Activated CD4-positive, alpha-beta memory T cell treated with anti-CD3 and anti-CD28 coated beads for 36 hours (primary cell): ENCODE measurements at regions not wholly inside any gene's neighbourhood (a gene's known extent, or its start where the extent isn't known, plus 50 kb on each side); places are given as distances from the start of the nearest gene placed in this dataset.
"Not testable (repeated sequence)": the region's sequence is repeated elsewhere in the genome, so short reads cannot be mapped to it uniquely, and the experiment has no call there.

Source experiments
- CTCF ChIA-PET: fragments of 350-600 bp; sonication (Branson Sonifier 250); formaldehyde crosslinking; loops from one replicate; lab custom pipeline; 2021; ENCODE audit warnings: antibody characterized with exemption, inconsistent platforms; lab: Charles Lee
- POLR2A ChIA-PET: fragments of 350-600 bp; sonication (Branson Sonifier 250); formaldehyde crosslinking; loops from one replicate; lab custom pipeline; 2021; ENCODE audit warnings: antibody characterized with exemption; lab: Charles Lee
- DNase-seq: peaks from one replicate; pipeline ENCODE4 v3.0.0-alpha.2; 2020
- H3K27ac Mint-ChIP-seq: one replicate; pipeline ENCODE4 v1.8.0; 2021; ENCODE audit warnings: mixed read lengths
- H3K27me3 Mint-ChIP-seq: one replicate; pipeline ENCODE4 v1.8.0; 2021; ENCODE audit warnings: mixed read lengths
- H3K36me3 Mint-ChIP-seq: one replicate; pipeline ENCODE4 v1.8.0; 2021; ENCODE audit warnings: mixed read lengths
- H3K4me1 Mint-ChIP-seq: one replicate; pipeline ENCODE4 v1.8.0; 2021; ENCODE audit warnings: low read depth, mixed read lengths
- H3K4me3 Mint-ChIP-seq: one replicate; pipeline ENCODE4 v1.8.0; 2021; ENCODE audit warnings: mild to moderate bottlenecking, mixed read lengths
- H3K9me3 Mint-ChIP-seq: one replicate; pipeline ENCODE4 v1.8.0; 2021; ENCODE audit warnings: mixed read lengths
- intact Hi-C: fragments of 100-400 bp; cut with micrococcal nuclease; formaldehyde crosslinking; loops from one replicate; pipeline ENCODE4 v1.15.1; 2023

- Mint-ChIP-seq H3K4me3 (no peak overlapping the region), H3K4me1 (no peaks in the 10 kb centered on the region), H3K27me3 (peaks cover 5% of the 10 kb centered on the region), H3K36me3 (no peaks in the 10 kb centered on the region), H3K27ac (no peak overlapping the region), H3K9me3 (peaks cover 10% of the 10 kb centered on the region)
- DNase-seq = peak; percentile 64
- intact Hi-C loops = no loop called here
- CTCF ChIA-PET = interaction anchor here (0.8 to 3.0 kb wide), 8 partner anchors 17 to 575 kb away, joined by 3 to 30 read pairs (median 3); no protein-coding TSS in a partner anchor
- POLR2A ChIA-PET = no interaction called here
Measured at GRCh38 chr22:44567846-44568493, 69.9 kb upstream of the RTL6 start.

GRCh38 chr22:44567378-44567841, 69.4 kb upstream of the RTL6 start:
- POLR2A ChIA-PET, H3K4me1 Mint-ChIP-seq, H3K4me3 Mint-ChIP-seq, H3K27ac Mint-ChIP-seq, H3K27me3 Mint-ChIP-seq, DNase-seq, H3K36me3 Mint-ChIP-seq, intact Hi-C loops: not testable (repeated sequence)
- CTCF ChIA-PET = interaction anchor here (0.8 to 3.0 kb wide), 9 partner anchors 17 to 574 kb away, joined by 3 to 30 read pairs (median 3); no protein-coding TSS in a partner anchor
- peaks cover 10% of the 10 kb centered on the region for H3K9me3 Mint-ChIP-seq

GRCh38 chr22:44566911-44567310, 68.9 kb upstream of the RTL6 start:
- DNase-seq = no peak
- ChIA-PET POLR2A (no interaction called here), CTCF (interaction anchor here (1.1 to 3.0 kb wide), 4 partner anchors 228 to 573 kb away, joined by 3 to 30 read pairs (median 3); no protein-coding TSS in a partner anchor)
- H3K4me3 Mint-ChIP-seq = no peak overlapping the region
- no peak overlapping the region for H3K27ac Mint-ChIP-seq
- intact Hi-C loops = no loop called here
- no peaks in the 10 kb centered on the region for H3K36me3 Mint-ChIP-seq
- H3K27me3 Mint-ChIP-seq = peaks cover 5% of the 10 kb centered on the region
- H3K4me1 Mint-ChIP-seq = no peaks in the 10 kb centered on the region
- H3K9me3 Mint-ChIP-seq = peaks cover 10% of the 10 kb centered on the region

GRCh38 chr22:44562651-44563050, 64.6 kb upstream of the RTL6 start:
- intact Hi-C loops = not testable (repeated sequence)

GRCh38 chr22:44561139-44561840, 63.3 kb upstream of the RTL6 start:
- peaks cover 10% of the 10 kb centered on the region for H3K9me3 Mint-ChIP-seq
- ChIA-PET CTCF (no interaction called here), POLR2A (no interaction called here)
- H3K4me1 Mint-ChIP-seq = no peaks in the 10 kb centered on the region
- no peak for DNase-seq
- intact Hi-C loops = no loop called here
- peaks cover 5% of the 10 kb centered on the region for H3K27me3 Mint-ChIP-seq
- H3K36me3 Mint-ChIP-seq = no peaks in the 10 kb centered on the region
- no peak overlapping the region for H3K4me3 Mint-ChIP-seq
- H3K27ac Mint-ChIP-seq = no peak overlapping the region

More at GRCh38 chr22:44562651-44563050, 64.6 kb upstream of the RTL6 start:
- H3K4me1 Mint-ChIP-seq, H3K27ac Mint-ChIP-seq, H3K4me3 Mint-ChIP-seq, CTCF ChIA-PET, POLR2A ChIA-PET, DNase-seq, H3K36me3 Mint-ChIP-seq, H3K27me3 Mint-ChIP-seq: not testable (repeated sequence)
- peaks cover 10% of the 10 kb centered on the region for H3K9me3 Mint-ChIP-seq

GRCh38 chr22:44558671-44559070, 60.6 kb upstream of the RTL6 start:
- CTCF ChIA-PET, H3K4me1 Mint-ChIP-seq, POLR2A ChIA-PET, H3K4me3 Mint-ChIP-seq, intact Hi-C loops, H3K36me3 Mint-ChIP-seq, DNase-seq, H3K9me3 Mint-ChIP-seq, H3K27ac Mint-ChIP-seq: not testable (repeated sequence)
- peaks cover 12% of the 10 kb centered on the region for H3K27me3 Mint-ChIP-seq

- CTCF ChIA-PET, H3K4me1 Mint-ChIP-seq, H3K27ac Mint-ChIP-seq, POLR2A ChIA-PET, H3K9me3 Mint-ChIP-seq, H3K36me3 Mint-ChIP-seq, intact Hi-C loops, H3K4me3 Mint-ChIP-seq, DNase-seq: not testable (repeated sequence)
- peaks cover 14% of the 10 kb centered on the region for H3K27me3 Mint-ChIP-seq
Measured at GRCh38 chr22:44557872-44558271, 59.8 kb upstream of the RTL6 start.

- Mint-ChIP-seq H3K4me3 (no peak overlapping the region), H3K9me3 (no peaks in the 10 kb centered on the region), H3K27ac (no peak overlapping the region), H3K36me3 (no peaks in the 10 kb centered on the region), H3K27me3 (peaks cover 15% of the 10 kb centered on the region), H3K4me1 (no peaks in the 10 kb centered on the region)
- DNase-seq = no peak
- ChIA-PET POLR2A (no interaction called here), CTCF (no interaction called here)
- intact Hi-C loops = no loop called here
Measured at GRCh38 chr22:44557064-44557748, 59.2 kb upstream of the RTL6 start.

- peaks cover 17% of the 10 kb centered on the region for H3K27me3 Mint-ChIP-seq
- intact Hi-C loops = no loop called here
- DNase-seq = no peak
- H3K27ac Mint-ChIP-seq = no peak overlapping the region
- CTCF ChIA-PET = no interaction called here
- H3K4me3 Mint-ChIP-seq = no peak overlapping the region
- H3K9me3 Mint-ChIP-seq = no peaks in the 10 kb centered on the region
- POLR2A ChIA-PET = no interaction called here
- no peaks in the 10 kb centered on the region for H3K36me3 Mint-ChIP-seq
- H3K4me1 Mint-ChIP-seq = peaks cover 10% of the 10 kb centered on the region
Measured at GRCh38 chr22:44555597-44555996, 57.6 kb upstream of the RTL6 start.

GRCh38 chr22:44555046-44555445, 57.0 kb upstream of the RTL6 start:
- Mint-ChIP-seq H3K27ac (no peak overlapping the region), H3K4me3 (no peak overlapping the region), H3K4me1 (peaks cover 10% of the 10 kb centered on the region), H3K27me3 (peaks cover 19% of the 10 kb centered on the region), H3K36me3 (no peaks in the 10 kb centered on the region), H3K9me3 (no peaks in the 10 kb centered on the region)
- ChIA-PET POLR2A (no interaction called here), CTCF (no interaction called here)
- DNase-seq = no peak
- intact Hi-C loops = no loop called here

- Mint-ChIP-seq H3K27ac (no peak overlapping the region), H3K4me3 (no peak overlapping the region), H3K27me3 (peaks cover 17% of the 10 kb centered on the region), H3K36me3 (no peaks in the 10 kb centered on the region), H3K9me3 (no peaks in the 10 kb centered on the region), H3K4me1 (peaks cover 10% of the 10 kb centered on the region)
- POLR2A ChIA-PET = no interaction called here
- intact Hi-C loops = no loop called here
- no peak for DNase-seq
- CTCF ChIA-PET = no interaction called here
Measured at GRCh38 chr22:44554411-44554810, 56.4 kb upstream of the RTL6 start.
